Omental fat pad (tissue), 3 donors: ENCODE measurements at regions not wholly inside any gene's neighbourhood (a gene's known extent, or its start where the extent isn't known, plus 50 kb on each side); places are given as distances from the start of the nearest gene placed in this dataset.

ENCODE experiments used
- ATAC-seq: fragments of 150-250 bp; one replicate; pipeline ENCODE4 v1.9.1; 2016; ENCODE audit warnings: mild to moderate bottlenecking, moderate library complexity; ENCODE audit not compliant: low FRiP score
- DNase-seq: peaks from one replicate; pipeline ENCODE4 v3.0.0-alpha.2; 2019; ENCODE audit warnings: low spot score
- CTCF ChIP-seq, 3 donors: fragments of 450-650 bp; IDR thresholded peaks; one replicate each; pipeline ENCODE4 v1.5.1; 2016 to 2017; ENCODE audit warnings: antibody characterized with exemption in 3 of 3, mild to moderate bottlenecking in 3 of 3, moderate library complexity in 2 of 3

- no peak for TF ChIP-seq CTCF (IDR thresholded peaks at IDR 0.05)
- DNase-seq (no peak), ATAC-seq (no peak)
Measured at GRCh38 chr3:80807577-80807976, 953.9 kb downstream of the GBE1 start.

GRCh38 chr3:80806673-80807072 is 954.8 kb downstream of the GBE1 start:
- no peak for DNase-seq
- ATAC-seq = no peak
- no peak for TF ChIP-seq CTCF (IDR thresholded peaks at IDR 0.05)

- ATAC-seq = no peak
- no peak for DNase-seq
- TF ChIP-seq CTCF (IDR thresholded peaks at IDR 0.05) = no peak
Measured at GRCh38 chr3:80788914-80789313, 972.5 kb downstream of the GBE1 start.

- TF ChIP-seq CTCF (IDR thresholded peaks at IDR 0.05) = no peak
- ATAC-seq = no peak
- DNase-seq = no peak
Measured at GRCh38 chr3:80785875-80786274, 975.6 kb downstream of the GBE1 start.

- no peak for TF ChIP-seq CTCF (IDR thresholded peaks at IDR 0.05)
- DNase-seq (no peak), ATAC-seq (no peak)
Measured at GRCh38 chr3:80785475-80785874, 976.0 kb downstream of the GBE1 start.

GRCh38 chr3:80771085-80771484 is 990.4 kb downstream of the GBE1 start:
- ATAC-seq = no peak
- no peak for TF ChIP-seq CTCF (IDR thresholded peaks at IDR 0.05)

GRCh38 chr3:80770106-80771074 is 991.1 kb downstream of the GBE1 start:
- no peak for ATAC-seq
- DNase-seq = no peak
- TF ChIP-seq CTCF (IDR thresholded peaks at IDR 0.05) = no peak

More at GRCh38 chr3:80771085-80771484, 990.4 kb downstream of the GBE1 start:
- DNase-seq = no peak
